SK-N-SH (cell line): ENCODE measurements at regions not wholly inside any gene's neighbourhood (a gene's known extent, or its start where the extent isn't known, plus 50 kb on each side); places are given as distances from the start of the nearest gene placed in this dataset.

Source experiments
- CTCF ChIA-PET: fragments of 300-600, 350-600 bp; formaldehyde crosslinking; extraction: SDS; loops from one replicate; lab custom pipeline; 2021; lab: Yijun Ruan, JAX
- POLR2A ChIA-PET: fragments of 350-600 bp; sonication (Branson Sonifier 250); formaldehyde crosslinking; extraction: SDS; loops from one replicate; lab custom pipeline; 2020; ENCODE audit warnings: antibody characterized with exemption, inconsistent platforms; lab: Yijun Ruan, JAX
- DNase-seq: peaks from one replicate; pipeline ENCODE4 v3.0.0; 2012
- H2AFZ ChIP-seq: fragments of 200-600 bp; sonication (generic); 2 replicates; pipeline ENCODE4 v1.8.1; 2016; ENCODE audit warnings: antibody characterized with exemption, mild to moderate bottlenecking, low read depth
- H3F3A ChIP-seq: fragments of 200-600 bp; sonication (generic); replicated peaks from 2 replicates; pipeline ENCODE3; 2016; ENCODE audit warnings: antibody characterized with exemption, mild to moderate bottlenecking; ENCODE audit not compliant: insufficient read depth
- H3K27ac ChIP-seq, 2 experiments: fragments of 200-500 bp in 1 of 2; fragments of 200-600 bp in 1 of 2; sonication (Bioruptor generic) in 1 of 2; sonication (generic), shearing (Covaris generic) in 1 of 2; 2 replicates each; pipeline versions ENCODE4 v1.5.1 to v1.6.1; 2014 to 2016; ENCODE audit warnings: low read depth in 2 of 2, inconsistent platforms in 1 of 2, low read length in 1 of 2, mild to moderate bottlenecking in 1 of 2, mixed read lengths in 1 of 2
- H3K27me3 ChIP-seq: fragments of 200-600 bp; sonication (generic), shearing (Covaris generic); 2 replicates; pipeline ENCODE4 v1.6.1; 2016; ENCODE audit warnings: mixed run types; ENCODE audit not compliant: insufficient read depth
- H3K36me3 ChIP-seq, 2 experiments: fragments of 200-500 bp in 1 of 2; fragments of 200-600 bp in 1 of 2; sonication (Bioruptor generic) in 1 of 2; sonication (generic) in 1 of 2; replicated peaks in 1 of 2; 2 replicates each; pipeline versions ENCODE3 to v1.5.1; 2014 to 2016; ENCODE audit warnings: low read length in 1 of 2, mild to moderate bottlenecking in 1 of 2; ENCODE audit not compliant: insufficient read depth in 2 of 2, control insufficient read depth in 1 of 2
- H3K4me1 ChIP-seq, 2 experiments: fragments of 200-500 bp in 1 of 2; fragments of 200-600 bp in 1 of 2; sonication (Bioruptor generic) in 1 of 2; sonication (generic), shearing (Covaris generic) in 1 of 2; 2 replicates each; pipeline versions ENCODE4 v1.5.1 to v1.6.1; 2014 to 2016; ENCODE audit warnings: low read depth in 1 of 2, low read length in 1 of 2, mixed run types in 1 of 2; ENCODE audit not compliant: insufficient read depth in 2 of 2, control insufficient read depth in 1 of 2
- H3K4me2 ChIP-seq: fragments of 200-600 bp; sonication (generic), shearing (Covaris generic); 2 replicates; pipeline ENCODE4 v1.6.1; 2017; ENCODE audit warnings: mixed run types
- H3K4me3 ChIP-seq, 2 experiments: fragments of 200-500 bp in 1 of 2; fragments of 200-600 bp in 1 of 2; sonication (Bioruptor generic) in 1 of 2; sonication (generic), shearing (Covaris generic) in 1 of 2; 2 replicates each; pipeline versions ENCODE4 v1.5.1 to v1.8.1; 2014 to 2016; ENCODE audit warnings: low read depth in 2 of 2, inconsistent platforms in 1 of 2, low read length in 1 of 2, mild to moderate bottlenecking in 1 of 2, mixed read lengths in 1 of 2, moderate library complexity in 1 of 2
- H3K79me2 ChIP-seq: fragments of 200-600 bp; sonication (generic); 2 replicates; pipeline ENCODE4 v1.8.1; 2017; ENCODE audit warnings: mild to moderate bottlenecking; ENCODE audit not compliant: insufficient read depth
- H3K9ac ChIP-seq: fragments of 200-600 bp; sonication (generic); 2 replicates; pipeline ENCODE4 v1.6.1; 2017; ENCODE audit warnings: mixed run types
- H3K9me2 ChIP-seq: fragments of 200-600 bp; sonication (generic); 2 replicates; pipeline ENCODE4 v1.6.1; 2017; ENCODE audit warnings: mixed run types
- H3K9me3 ChIP-seq: fragments of 200-600 bp; sonication (generic); 2 replicates; pipeline ENCODE4 v1.6.1; 2017; ENCODE audit warnings: mixed run types, mild to moderate bottlenecking, moderate library complexity
- H4K20me1 ChIP-seq: fragments of 200-600 bp; sonication (generic); 2 replicates; pipeline ENCODE4 v1.6.1; 2017; ENCODE audit warnings: mild to moderate bottlenecking, mixed run types; ENCODE audit not compliant: insufficient read depth
- CHD2 ChIP-seq: fragments of 150-350 bp; IDR thresholded peaks from 2 replicates; pipeline ENCODE4 v1.6.1; 2018; ENCODE audit warnings: low read length; ENCODE audit not compliant: partially characterized antibody
- ELF1 ChIP-seq: IDR thresholded peaks from 2 replicates; pipeline ENCODE4 v1.4.0; 2012
- EZH2phosphoT487 ChIP-seq: fragments of 200-600 bp; sonication (generic); IDR thresholded peaks from 2 replicates; pipeline ENCODE4 v1.6.1; 2017; ENCODE audit warnings: low read depth, mixed run types, mild to moderate bottlenecking, antibody characterized with exemption, moderate library complexity, borderline replicate concordance
- FOSL2 ChIP-seq: IDR thresholded peaks from 2 replicates; pipeline ENCODE4 v1.4.0; 2012; ENCODE audit warnings: low read depth, mild to moderate bottlenecking, moderate library complexity, borderline replicate concordance
- FOXJ3 ChIP-seq: sonication (generic); formaldehyde crosslinking; IDR thresholded peaks from 2 replicates; pipeline ENCODE4 v1.5.1; 2020; ENCODE audit warnings: mild to moderate bottlenecking, missing genetic modification reagents
- GABPA ChIP-seq: IDR thresholded peaks from 2 replicates; pipeline ENCODE4 v1.4.0; 2012; ENCODE audit warnings: low read depth, mild to moderate bottlenecking
- IRF3 ChIP-seq: fragments of 150-350 bp; IDR thresholded peaks from 2 replicates; pipeline ENCODE4 v1.6.1; 2016; ENCODE audit warnings: mild to moderate bottlenecking, low read depth, low read length
- MAX ChIP-seq: IDR thresholded peaks from 2 replicates; pipeline ENCODE4 v1.4.0; 2012; ENCODE audit warnings: low read depth
- MEF2A ChIP-seq: IDR thresholded peaks from 2 replicates; pipeline ENCODE4 v1.4.0; 2012; ENCODE audit warnings: low read depth, borderline replicate concordance
- MXI1 ChIP-seq: IDR thresholded peaks from 2 replicates; pipeline ENCODE4 v1.6.1; 2012; ENCODE audit warnings: mild to moderate bottlenecking, low read depth, low read length, improper control_type of control experiment
- NRF1 ChIP-seq: IDR thresholded peaks from 2 replicates; pipeline ENCODE4 v1.6.1; 2012; ENCODE audit warnings: low read depth, mild to moderate bottlenecking, low read length
- POLR2AphosphoS5 ChIP-seq: IDR thresholded peaks from 2 replicates; pipeline ENCODE4 v1.6.1; 2012; ENCODE audit warnings: low read depth, low read length
- REST ChIP-seq: IDR thresholded peaks from 2 replicates; pipeline ENCODE4 v1.6.1; 2012; ENCODE audit warnings: mild to moderate bottlenecking, low read depth, low read length, moderate library complexity
- RFX5 ChIP-seq: IDR thresholded peaks from 2 replicates; pipeline ENCODE4 v1.6.1; 2012; ENCODE audit warnings: mild to moderate bottlenecking, improper control_type of control experiment, low read length
- RXRA ChIP-seq: IDR thresholded peaks from 2 replicates; pipeline ENCODE4 v1.4.0; 2012; ENCODE audit warnings: low read depth, mild to moderate bottlenecking, borderline replicate concordance
- SIN3A ChIP-seq: IDR thresholded peaks from 2 replicates; pipeline ENCODE4 v1.6.1; 2012; ENCODE audit warnings: low read depth, mild to moderate bottlenecking, low read length, moderate library complexity, borderline replicate concordance
- TAF1 ChIP-seq: IDR thresholded peaks from 2 replicates; pipeline ENCODE4 v1.6.1; 2012; ENCODE audit warnings: low read depth, mild to moderate bottlenecking, low read length, moderate library complexity, borderline replicate concordance
- USF1 ChIP-seq: IDR thresholded peaks from 2 replicates; pipeline ENCODE4 v1.4.0; 2012; ENCODE audit warnings: low read depth, borderline replicate concordance
- YY1 ChIP-seq: IDR thresholded peaks from 2 replicates; pipeline ENCODE4 v1.4.0; 2012; ENCODE audit warnings: low read depth, mild to moderate bottlenecking
- WGBS: methylation state at CpG from one replicate; pipeline ENCODE4 v1.1.6; 2017; ENCODE audit warnings: low lambda C conversion rate; 5-methylcytosine and 5-hydroxymethylcytosine counted together
- TF ChIP-seq, protein P1 (sequence below): IDR thresholded peaks from 2 replicates; pipeline ENCODE4 v1.4.0; 2012; ENCODE audit warnings: low read depth, borderline replicate concordance

DNA sequence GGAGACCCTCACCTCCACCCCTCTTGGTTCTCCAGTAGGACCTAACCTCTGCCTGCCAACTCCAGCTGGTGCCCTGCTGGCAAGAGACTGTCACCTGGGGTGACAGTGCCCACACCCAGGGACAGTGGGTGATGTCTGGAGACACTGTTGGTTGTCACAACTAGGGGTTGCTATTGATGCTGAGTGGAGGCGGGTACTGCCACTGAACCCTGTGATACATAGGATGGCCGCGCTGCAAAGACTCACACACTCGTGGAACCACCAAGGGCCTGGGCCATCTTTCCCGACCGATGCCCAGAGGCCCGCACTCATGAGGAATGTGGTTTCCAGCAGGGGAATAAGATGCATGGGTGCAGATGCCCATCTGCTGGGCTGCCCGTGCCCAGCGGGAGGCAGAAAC is 143.2 kb downstream of the SHANK2 start:
- no peak overlapping the region for H3K27ac ChIP-seq
- no peaks in the 10 kb centered on the region for H4K20me1 ChIP-seq
- no peaks in the 10 kb centered on the region; a peak in 1 of 4 replicates for H3K4me1 ChIP-seq
- H3K9me3 ChIP-seq, result no peaks in the 10 kb centered on the region; the same call in 1 of the 2 replicates
- ChIA-PET CTCF (interaction anchor here (0.9 to 1.1 kb wide), 2 partner anchors 11 to 78 kb away, joined by 3 read pairs; no protein-coding TSS in a partner anchor), POLR2A (no interaction called here)
- H3K9ac ChIP-seq, result no peak overlapping the region
- no peaks in the 10 kb centered on the region for H3K27me3 ChIP-seq
- no peaks in the 10 kb centered on the region for H3F3A ChIP-seq
- 72% methylated on average over 5 of the region's 9 CpGs for WGBS
- no peak overlapping the region for H2AFZ ChIP-seq
- H3K36me3 ChIP-seq, result no peaks in the 10 kb centered on the region
- TF ChIP-seq NRF1, result no peak
- no peak for TF ChIP-seq TAF1
- TF ChIP-seq MAX, result no peak
- no peak for TF ChIP-seq RXRA
- TF ChIP-seq MXI1, result no peak
- TF ChIP-seq GABPA, result no peak
- no peak for TF ChIP-seq SIN3A
- TF ChIP-seq YY1, result no peak
- TF ChIP-seq REST, result no peak
- no peak for TF ChIP-seq EZH2phosphoT487
- no peak for TF ChIP-seq RFX5
- no peak for TF ChIP-seq MEF2A
- TF ChIP-seq CHD2, result no peak
- TF ChIP-seq USF1, result no peak
- TF ChIP-seq, protein P1, sequence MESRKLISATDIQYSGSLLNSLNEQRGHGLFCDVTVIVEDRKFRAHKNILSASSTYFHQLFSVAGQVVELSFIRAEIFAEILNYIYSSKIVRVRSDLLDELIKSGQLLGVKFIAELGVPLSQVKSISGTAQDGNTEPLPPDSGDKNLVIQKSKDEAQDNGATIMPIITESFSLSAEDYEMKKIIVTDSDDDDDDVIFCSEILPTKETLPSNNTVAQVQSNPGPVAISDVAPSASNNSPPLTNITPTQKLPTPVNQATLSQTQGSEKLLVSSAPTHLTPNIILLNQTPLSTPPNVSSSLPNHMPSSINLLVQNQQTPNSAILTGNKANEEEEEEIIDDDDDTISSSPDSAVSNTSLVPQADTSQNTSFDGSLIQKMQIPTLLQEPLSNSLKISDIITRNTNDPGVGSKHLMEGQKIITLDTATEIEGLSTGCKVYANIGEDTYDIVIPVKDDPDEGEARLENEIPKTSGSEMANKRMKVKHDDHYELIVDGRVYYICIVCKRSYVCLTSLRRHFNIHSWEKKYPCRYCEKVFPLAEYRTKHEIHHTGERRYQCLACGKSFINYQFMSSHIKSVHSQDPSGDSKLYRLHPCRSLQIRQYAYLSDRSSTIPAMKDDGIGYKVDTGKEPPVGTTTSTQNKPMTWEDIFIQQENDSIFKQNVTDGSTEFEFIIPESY, result no peak
- TF ChIP-seq IRF3, result no peak
- no peak for TF ChIP-seq POLR2AphosphoS5
- TF ChIP-seq FOSL2, result no peak
- TF ChIP-seq FOXJ3 (CRISPR knock-in tag), result no peak
- no peak for TF ChIP-seq ELF1
- no peaks in the 10 kb centered on the region for H3K9me2 ChIP-seq
- no peak overlapping the region for H3K4me3 ChIP-seq
- DNase-seq, result no peak
- H3K79me2 ChIP-seq, result no peaks in the 10 kb centered on the region
- H3K4me2 ChIP-seq, result no peak overlapping the region
